GM18502 (cell line): ENCODE measurements at regions not wholly inside any gene's neighbourhood (a gene's known extent, or its start where the extent isn't known, plus 50 kb on each side); places are given as distances from the start of the nearest gene placed in this dataset.

Source experiments
- ATAC-seq: cut with Tn5 transposase; IDR thresholded peaks from one replicate; pipeline ENCODE4 v1.9.1; 2021; ENCODE audit warnings: mild to moderate bottlenecking; ENCODE audit not compliant: unreplicated experiment, poor library complexity

- ATAC-seq: no peak
These were observed 468.3 kb upstream of the RGPD4 start for GRCh38 chr2:107358362-107358761.

DNA sequence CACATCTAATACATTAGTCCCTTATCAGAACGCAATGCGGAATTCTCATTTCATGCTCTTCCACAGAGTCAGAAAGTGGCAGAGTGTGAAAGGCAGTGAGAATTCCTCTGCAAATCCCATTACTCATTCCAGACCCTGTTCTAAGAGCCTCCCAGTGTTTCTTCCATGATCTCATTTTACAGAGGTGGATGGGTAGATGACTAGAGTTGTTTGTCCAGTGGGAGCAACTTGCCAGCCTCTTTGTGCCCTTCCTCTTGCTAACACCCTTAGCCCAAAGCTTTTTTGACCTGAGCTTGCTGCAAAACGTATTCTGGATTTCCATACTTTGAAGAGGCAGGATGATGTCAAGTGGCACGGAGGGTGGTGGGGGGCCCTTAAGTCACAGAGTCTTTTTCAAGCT is 467.7 kb upstream of the RGPD4 start:
- no peak for ATAC-seq

DNA sequence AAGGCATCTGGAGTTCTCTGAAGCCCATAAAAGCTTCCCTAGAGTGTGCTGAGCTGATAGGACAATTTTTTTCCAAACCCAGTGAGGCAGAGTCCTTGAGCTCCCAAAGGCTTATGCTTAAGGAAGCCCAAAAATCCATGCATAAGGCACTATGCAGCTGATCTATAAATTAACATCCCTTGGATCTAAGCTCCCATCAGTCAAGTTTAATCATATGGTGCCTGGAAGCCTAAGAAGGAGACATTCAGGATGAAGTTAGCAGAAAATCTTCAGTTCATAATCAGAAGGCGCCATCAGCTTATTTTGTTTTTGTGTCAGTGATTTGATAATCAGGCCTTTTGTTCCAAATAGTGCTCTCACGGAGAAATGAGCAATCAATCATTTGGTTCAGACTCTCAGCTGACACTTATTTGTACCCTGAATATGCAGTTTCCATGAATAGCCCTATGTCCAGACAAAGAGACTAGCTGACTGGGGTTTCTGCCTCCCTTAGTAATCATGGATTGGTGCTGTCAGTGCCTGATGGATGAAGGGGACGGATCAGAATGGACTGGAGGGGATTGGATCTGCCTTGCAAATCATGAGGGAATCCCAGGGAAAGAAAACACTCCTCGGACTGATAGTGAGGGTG is 464.8 kb upstream of the RGPD4 start:
- ATAC-seq: no peak

DNA sequence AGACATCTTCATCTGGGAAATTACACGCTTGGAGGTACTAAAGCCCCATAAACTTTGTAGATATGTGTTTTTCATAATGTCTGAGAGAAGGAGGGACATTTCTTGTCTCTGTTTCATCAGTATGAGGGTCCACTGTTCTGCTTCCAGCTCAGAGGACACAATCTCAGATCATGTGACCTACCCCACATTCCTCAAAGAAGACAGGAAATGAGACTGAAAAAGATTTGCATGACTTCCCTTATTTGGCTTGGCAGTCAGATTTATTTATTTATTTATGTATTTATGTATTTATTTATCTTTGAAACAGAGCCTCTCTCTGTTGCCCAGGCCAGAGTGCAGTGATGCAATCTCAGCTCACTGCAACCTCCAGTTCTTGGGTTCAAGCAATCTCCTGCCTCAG is 463.7 kb upstream of the RGPD4 start:
- no peak for ATAC-seq

- no peak for ATAC-seq
These were observed 462.9 kb upstream of the RGPD4 start for GRCh38 chr2:107363806-107364205.

DNA sequence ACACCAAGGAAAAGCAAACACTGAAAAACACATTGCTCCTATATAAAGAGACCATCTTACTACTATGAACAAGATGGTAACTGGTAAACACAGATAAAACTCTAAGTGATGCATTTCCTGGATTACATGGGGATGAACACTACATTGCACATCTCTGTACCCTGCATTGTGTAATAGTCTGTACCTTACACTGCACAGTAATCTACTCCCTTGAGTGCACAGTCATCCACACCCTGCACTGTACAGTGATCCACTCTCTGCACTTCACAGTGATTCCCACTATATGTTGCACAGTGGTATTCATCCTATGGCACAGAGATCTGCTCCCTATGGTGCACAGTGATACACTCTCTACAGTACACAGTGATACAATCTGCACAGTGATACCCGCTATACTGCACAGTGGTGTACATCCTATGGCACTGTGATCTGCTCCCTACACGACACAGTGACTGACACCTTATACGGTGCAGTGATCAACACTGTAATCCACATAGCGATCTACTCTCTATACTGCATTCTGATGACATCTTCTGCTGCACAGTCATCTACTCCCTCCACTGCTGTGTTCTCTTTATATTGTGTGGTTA is 462.2 kb upstream of the RGPD4 start:
- no peak for ATAC-seq

GRCh38 chr2:107374249-107374648 is 452.4 kb upstream of the RGPD4 start:
- ATAC-seq: no peak

- ATAC-seq: no peak
These were observed 449.8 kb upstream of the RGPD4 start for GRCh38 chr2:107376909-107377308.

GRCh38 chr2:107380912-107381311 is 445.8 kb upstream of the RGPD4 start:
- ATAC-seq: no peak

DNA sequence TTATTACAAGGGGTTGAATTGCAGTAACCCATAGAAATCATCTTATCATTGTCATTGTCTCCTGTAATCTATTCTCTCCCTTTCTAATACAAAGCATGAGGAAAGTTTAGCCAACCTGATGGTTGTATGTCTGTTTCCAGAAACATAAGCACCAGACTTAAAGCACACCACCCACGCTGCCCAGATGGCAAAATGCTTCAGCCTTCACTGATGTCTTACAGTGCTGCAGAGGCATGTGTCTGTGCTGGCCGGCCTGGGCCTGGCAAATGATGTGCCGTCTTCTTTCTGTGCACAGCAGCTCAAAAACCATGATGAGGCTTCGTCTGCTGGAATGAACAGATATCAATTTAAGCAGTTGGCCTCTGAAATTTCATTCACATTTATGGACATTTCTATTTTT is 443.0 kb upstream of the RGPD4 start:
- no peak for ATAC-seq

GRCh38 chr2:107384422-107384821 is 442.3 kb upstream of the RGPD4 start:
- no peak for ATAC-seq

GRCh38 chr2:107385921-107386320 is 440.8 kb upstream of the RGPD4 start:
- ATAC-seq: no peak

- no peak for ATAC-seq
These were observed 434.4 kb upstream of the RGPD4 start for GRCh38 chr2:107392241-107392704.

DNA sequence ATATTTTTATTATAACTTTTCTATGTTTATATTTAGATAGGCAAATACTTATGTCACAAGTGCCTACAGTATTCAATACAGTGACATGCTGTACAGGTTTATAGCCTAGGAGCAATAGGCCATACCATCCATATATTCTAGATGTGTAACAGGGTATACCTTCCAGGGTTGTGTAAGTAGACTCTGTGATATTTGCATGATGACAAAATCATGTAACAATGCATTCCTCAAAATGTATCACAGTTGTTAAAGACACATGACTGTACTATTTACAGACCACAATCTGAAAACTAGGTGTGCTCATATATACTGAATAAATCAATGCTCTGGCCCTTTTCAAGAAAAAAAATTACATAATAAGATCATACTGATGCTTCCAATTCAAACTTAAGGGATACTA is 433.2 kb upstream of the RGPD4 start:
- ATAC-seq: no peak

DNA sequence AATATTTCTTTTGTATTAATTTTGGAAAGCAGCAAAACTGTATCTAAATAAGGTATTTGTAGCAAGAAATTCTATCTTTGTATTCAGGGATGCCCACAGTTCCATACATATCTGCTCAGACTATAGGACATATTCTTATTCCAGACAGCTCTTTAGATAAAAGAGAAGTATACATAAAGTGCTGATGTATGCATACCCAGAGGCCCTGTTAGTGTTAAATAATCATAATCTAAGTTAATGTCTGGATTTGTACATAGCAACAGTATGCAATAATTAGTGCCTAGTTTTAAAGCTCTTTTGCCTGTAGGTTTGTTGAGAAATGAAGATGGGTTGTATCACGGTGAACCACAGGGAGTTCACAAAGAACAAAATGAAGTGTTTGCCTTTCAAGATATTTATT is 428.0 kb upstream of the RGPD4 start:
- no peak for ATAC-seq

DNA sequence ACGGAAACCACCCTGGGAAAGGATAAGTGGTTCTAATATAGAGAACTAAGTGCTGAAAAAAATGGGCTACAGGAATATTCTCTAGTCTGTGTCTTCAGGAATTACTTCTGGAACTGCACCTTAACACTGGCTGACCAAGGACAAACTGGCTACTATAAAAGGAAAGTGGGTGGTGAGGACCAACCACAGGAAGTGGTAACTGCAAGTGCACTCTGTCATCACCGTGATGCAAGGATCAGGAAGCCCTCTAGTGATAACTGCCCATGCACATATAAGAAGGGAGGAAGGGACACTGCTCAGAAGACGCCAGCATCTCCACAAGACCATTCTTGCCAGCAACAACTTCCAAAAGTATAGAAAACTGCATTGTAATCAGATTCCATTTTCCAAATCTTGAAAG is 424.4 kb upstream of the RGPD4 start:
- ATAC-seq: no peak

- ATAC-seq: no peak
These were observed 421.4 kb upstream of the RGPD4 start for GRCh38 chr2:107405261-107405660.

DNA sequence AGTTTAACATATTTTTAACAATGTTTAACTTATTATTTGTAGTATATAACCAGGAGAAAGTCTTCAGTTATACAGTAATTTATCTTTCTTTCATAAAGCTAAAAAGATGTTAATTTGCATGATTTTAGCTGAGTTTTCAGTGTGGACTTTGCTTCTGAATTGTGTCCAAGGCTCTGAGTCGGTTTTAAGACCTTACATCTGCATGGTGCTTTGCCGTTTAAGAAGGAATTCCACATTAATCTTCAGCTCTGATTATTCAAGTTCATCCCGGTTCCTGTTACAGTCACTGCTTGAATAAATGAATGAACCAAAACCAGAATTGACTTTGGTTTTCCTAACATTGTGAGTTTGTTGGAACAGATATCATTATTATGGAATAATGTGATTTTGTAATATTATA is 419.7 kb upstream of the RGPD4 start:
- no peak for ATAC-seq

DNA sequence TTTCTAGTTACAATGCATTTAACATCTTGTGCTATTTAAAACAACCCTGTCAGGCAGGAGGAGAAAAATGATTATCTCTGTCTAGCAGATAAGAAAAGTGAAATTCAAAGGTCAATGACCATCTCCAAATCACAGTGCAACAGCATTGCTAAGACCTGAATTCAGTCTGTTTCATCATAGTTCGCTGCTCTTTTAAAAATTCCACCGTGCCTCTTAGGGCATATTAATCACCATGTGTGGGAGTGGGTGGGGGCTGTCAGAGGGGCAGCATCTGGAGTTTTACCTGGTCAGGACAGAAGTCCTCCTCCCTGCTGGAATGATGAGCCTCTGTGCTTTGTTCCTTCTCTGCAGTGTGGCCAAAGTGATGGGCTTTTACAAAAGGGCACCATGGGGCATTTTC is 418.7 kb upstream of the RGPD4 start:
- ATAC-seq: no peak

- ATAC-seq: no peak
These were observed 415.4 kb upstream of the RGPD4 start for GRCh38 chr2:107411267-107411666.

DNA sequence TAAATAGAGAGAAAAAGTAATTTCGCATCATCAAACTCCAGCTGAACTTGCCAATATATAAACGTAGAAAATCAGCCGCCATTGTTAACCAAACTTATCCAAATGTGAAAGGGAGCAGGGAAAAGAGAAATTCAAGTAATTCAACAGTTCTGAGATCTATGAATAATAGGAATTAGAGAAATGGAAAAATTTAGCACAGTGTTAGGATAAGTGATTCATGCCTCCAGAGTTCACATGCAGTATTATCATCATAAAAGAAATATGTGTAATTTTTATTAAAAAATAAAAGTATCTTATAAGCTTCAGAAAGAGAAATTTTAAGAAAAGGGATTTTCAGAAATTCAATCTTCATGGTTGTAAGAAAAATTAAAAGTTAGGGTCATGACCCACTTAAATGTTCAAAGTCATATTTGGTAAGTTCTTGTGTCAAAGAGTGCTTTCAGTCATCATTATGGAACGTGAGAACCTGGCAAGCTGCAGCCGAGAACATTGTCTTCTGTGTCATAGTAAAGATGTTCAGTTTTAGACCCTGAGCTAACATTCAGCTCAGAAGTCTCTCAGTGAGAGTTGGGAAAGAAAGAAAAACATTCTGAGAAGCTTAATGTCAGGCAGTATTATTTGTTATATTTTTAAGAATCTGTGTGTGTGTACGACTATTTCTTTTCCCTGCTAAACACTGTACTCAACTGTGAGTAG is 414.3 kb upstream of the RGPD4 start:
- no peak for ATAC-seq

GRCh38 chr2:107412981-107413380 is 413.7 kb upstream of the RGPD4 start:
- ATAC-seq: no peak
